Cardiac fibroblast (primary cell): ENCODE measurements at regions not wholly inside any gene's neighbourhood (a gene's known extent, or its start where the extent isn't known, plus 50 kb on each side); places are given as distances from the start of the nearest gene placed in this dataset.

Experiments used
- DNase-seq, 2 donors: peaks; one replicate each; pipeline versions ENCODE4 v3.0.0 to v3.0.0-alpha.2; 2010; ENCODE audit warnings: low read depth in 2 of 2
- H3K4me3 ChIP-seq, 2 donors: replicated peaks in 1 of 2; 1 replicate in 1 of 2; 2 replicates in 1 of 2; pipeline ENCODE4 v1.5.1; 2011; ENCODE audit warnings: low read depth in 2 of 2, low read length in 2 of 2, mild to moderate bottlenecking in 2 of 2, moderate library complexity in 1 of 2
- CTCF ChIP-seq: IDR thresholded peaks from one replicate; pipeline ENCODE4 v1.5.1; 2011; ENCODE audit warnings: low read depth, mild to moderate bottlenecking, low read length, inconsistent platforms

GRCh38 chr2:139078376-139078775 is 298.2 kb upstream of the NXPH2 start:
- TF ChIP-seq CTCF: no peak
- no peak overlapping the region for H3K4me3 ChIP-seq
- no peak for DNase-seq

- TF ChIP-seq CTCF: no peak
- DNase-seq: no peak
- H3K4me3 ChIP-seq: no peak overlapping the region
Observed at GRCh38 chr2:139077099-139077737, 297.0 kb upstream of the NXPH2 start.

DNA sequence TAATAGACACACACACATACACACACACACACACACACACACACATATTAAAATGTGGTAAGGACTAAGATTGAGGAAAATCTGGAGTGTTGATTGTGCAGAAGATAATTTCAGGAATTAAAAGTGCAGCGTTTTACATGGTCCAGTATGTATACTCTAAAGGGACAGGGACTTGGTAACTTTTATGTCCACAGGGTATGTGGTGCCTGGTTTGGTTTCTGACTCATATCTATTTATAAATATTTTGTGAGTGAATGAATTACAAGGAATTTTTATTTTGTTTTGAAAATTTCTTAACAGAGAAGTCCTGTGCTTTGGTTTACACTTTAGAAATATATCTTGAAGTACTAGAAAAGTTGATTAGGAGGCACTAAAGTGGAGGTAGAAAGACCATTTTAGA is 287.7 kb upstream of the NXPH2 start:
- no peak for DNase-seq
- no peak for TF ChIP-seq CTCF
- no peak overlapping the region for H3K4me3 ChIP-seq

DNA sequence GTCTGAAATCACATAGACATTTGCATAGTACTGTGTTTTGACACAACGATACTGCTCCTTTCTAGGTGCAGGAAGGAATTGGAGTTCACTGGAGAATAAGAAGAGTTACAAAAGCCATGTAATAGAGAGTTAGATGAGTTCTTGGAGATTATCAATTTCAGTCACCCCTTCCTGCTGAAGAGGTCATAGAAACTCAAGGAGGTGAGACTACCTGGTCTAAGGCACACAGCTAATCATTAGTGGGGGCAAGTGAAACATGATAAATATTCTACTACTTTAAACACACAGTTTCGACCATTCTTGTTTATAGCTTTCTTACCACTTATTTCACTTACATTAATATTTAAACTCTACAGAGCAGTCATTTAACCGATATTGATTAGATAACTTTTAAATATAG is 286.9 kb upstream of the NXPH2 start:
- H3K4me3 ChIP-seq: no peak overlapping the region
- no peak for TF ChIP-seq CTCF
- no peak for DNase-seq

DNA sequence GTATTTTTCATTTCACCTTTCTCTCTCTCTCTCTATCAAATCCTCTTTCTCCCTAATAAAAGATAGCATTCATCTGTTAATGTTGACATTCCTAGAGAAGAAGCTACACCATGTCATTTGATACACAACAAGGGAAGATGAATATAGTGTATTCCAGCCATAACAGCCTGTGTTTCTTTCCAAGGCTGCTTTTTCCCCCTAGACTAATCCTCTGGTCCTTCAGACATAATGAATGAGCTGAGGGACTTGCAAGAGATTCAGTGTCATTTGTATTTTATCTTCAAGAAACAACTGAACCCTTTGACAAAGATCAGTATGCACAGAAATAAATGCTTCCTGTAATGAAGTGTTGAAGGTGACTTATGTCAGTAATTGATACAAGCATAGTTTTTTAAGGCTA is 284.0 kb upstream of the NXPH2 start:
- no peak overlapping the region for H3K4me3 ChIP-seq
- DNase-seq: no peak
- TF ChIP-seq CTCF: no peak

- no peak for TF ChIP-seq CTCF
- no peak overlapping the region for H3K4me3 ChIP-seq
- no peak for DNase-seq
Observed at GRCh38 chr2:139059617-139060016, 279.4 kb upstream of the NXPH2 start.

DNA sequence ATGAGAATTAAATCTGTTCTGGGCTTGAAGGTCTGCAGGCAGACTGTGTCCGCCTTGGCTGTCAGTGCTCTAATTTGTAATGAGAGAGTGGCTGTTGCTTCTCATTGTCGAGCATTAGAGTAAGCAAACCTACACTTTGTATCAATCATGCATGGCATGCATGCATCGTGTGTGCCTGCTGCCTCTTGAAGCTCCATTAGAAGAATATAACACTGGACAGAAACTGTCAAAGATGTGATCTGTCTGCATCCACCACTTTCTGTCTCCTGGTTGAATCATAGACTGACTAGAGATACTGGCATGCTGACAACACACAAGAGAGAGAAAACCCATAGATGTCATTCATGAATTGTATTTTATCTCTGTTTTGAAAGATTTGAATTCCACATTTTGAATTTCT is 275.0 kb upstream of the NXPH2 start:
- H3K4me3 ChIP-seq: no peak overlapping the region
- no peak for TF ChIP-seq CTCF
- no peak for DNase-seq
